Left renal cortex interstitium (tissue), 4 donors: ENCODE measurements at regions not wholly inside any gene's neighbourhood (a gene's known extent, or its start where the extent isn't known, plus 50 kb on each side); places are given as distances from the start of the nearest gene placed in this dataset.
A peak's percentile ranks its signal among the peaks of the same experiment; 100 is the strongest.
"Not testable (repeated sequence)": the region's sequence is repeated elsewhere in the genome, so short reads cannot be mapped to it uniquely, and the experiment has no call there.

ENCODE experiments used
- DNase-seq, 4 donors: peaks; one replicate each; pipeline ENCODE4 v3.0.0-alpha.2; 2013; ENCODE audit warnings: low read depth in 4 of 4, low spot score in 2 of 4, missing footprints in 1 of 4

GRCh38 chr11:100409267-100409666 is 277.8 kb upstream of the ARHGAP42 start:
- not testable (repeated sequence) for DNase-seq

- DNase-seq: no peak
These were observed 267.6 kb upstream of the ARHGAP42 start for GRCh38 chr11:100419518-100419917.

- DNase-seq: no peak
These were observed 252.1 kb upstream of the ARHGAP42 start for GRCh38 chr11:100434821-100435641.

GRCh38 chr11:100438376-100438775 is 248.7 kb upstream of the ARHGAP42 start:
- no peak for DNase-seq

GRCh38 chr11:100441086-100441485 is 246.0 kb upstream of the ARHGAP42 start:
- DNase-seq: no peak

GRCh38 chr11:100442017-100442416 is 245.1 kb upstream of the ARHGAP42 start:
- no peak for DNase-seq

GRCh38 chr11:100445231-100445735 is 241.8 kb upstream of the ARHGAP42 start:
- DNase-seq: no peak

- not testable (repeated sequence) for DNase-seq
These were observed 235.2 kb upstream of the ARHGAP42 start for GRCh38 chr11:100451801-100452460.

- peak; percentile 37 to 75 (median 62) for DNase-seq
These were observed 227.3 kb upstream of the ARHGAP42 start for GRCh38 chr11:100459811-100460210.

- DNase-seq: no peak
These were observed 226.7 kb upstream of the ARHGAP42 start for GRCh38 chr11:100460426-100460825.

GRCh38 chr11:100467821-100468508 is 219.1 kb upstream of the ARHGAP42 start:
- DNase-seq: no peak

- DNase-seq: no peak
These were observed 217.3 kb upstream of the ARHGAP42 start for GRCh38 chr11:100469835-100470234.

- no peak for DNase-seq
These were observed 214.2 kb upstream of the ARHGAP42 start for GRCh38 chr11:100472727-100473389.

- no peak for DNase-seq
These were observed 213.7 kb upstream of the ARHGAP42 start for GRCh38 chr11:100473390-100473740.

GRCh38 chr11:100484948-100485347 is 202.1 kb upstream of the ARHGAP42 start:
- no peak for DNase-seq

- no peak for DNase-seq
These were observed 188.3 kb upstream of the ARHGAP42 start for GRCh38 chr11:100498780-100499179.

- no peak for DNase-seq
These were observed 185.6 kb upstream of the ARHGAP42 start for GRCh38 chr11:100501450-100501849.

- DNase-seq: no peak
These were observed 174.6 kb upstream of the ARHGAP42 start for GRCh38 chr11:100512475-100512874.

GRCh38 chr11:100515087-100515486 is 172.0 kb upstream of the ARHGAP42 start:
- DNase-seq: peak in 2 of 4 donors; percentile 1 to 2

GRCh38 chr11:100525197-100525596 is 161.9 kb upstream of the ARHGAP42 start:
- DNase-seq: no peak

- no peak for DNase-seq
These were observed 161.5 kb upstream of the ARHGAP42 start for GRCh38 chr11:100525635-100526034.
